ENCODE measurements at regions not wholly inside any gene's neighbourhood (a gene's known extent, or its start where the extent isn't known, plus 50 kb on each side); places are given as distances from the start of the nearest gene placed in this dataset.

DNA sequence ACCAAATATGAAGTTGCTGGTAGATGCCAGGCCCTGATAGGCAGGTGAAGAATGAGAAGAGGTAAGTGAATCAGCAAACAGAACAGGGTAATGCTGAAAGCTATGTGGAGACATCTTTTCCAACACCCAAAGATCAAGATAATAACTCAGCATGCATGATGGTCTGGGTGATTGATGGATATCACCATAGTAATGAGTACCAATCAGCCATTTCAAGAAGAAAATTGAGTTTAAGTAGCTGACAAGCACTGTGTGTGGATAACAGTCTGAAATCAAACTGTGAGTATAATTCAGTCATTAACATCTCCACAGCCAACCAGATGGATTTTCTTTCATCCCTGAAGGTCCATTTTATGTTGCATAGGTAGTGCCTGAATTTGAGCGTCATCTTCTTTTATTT lies 289.6 kb upstream of the SMIM31 start:
- no peaks in the 10 kb centered on the region for H3K79me2 ChIP-seq (ENCODE audit: insufficient read depth, low read length)
- Mint-ChIP-seq H3K4me1 (no peaks in the 10 kb centered on the region), H3K36me3 (no peaks in the 10 kb centered on the region), H3K4me3 (no peak overlapping the region), H3K9me3 (peaks cover 0 to 7% (median 1%) of the 10 kb centered on the region in 7 donors), H3K27me3 (ENCODE audit: low read depth in 3 of 3) (no peaks in the 10 kb centered on the region), H3K27ac (no peak overlapping the region)
- H3K4me2 ChIP-seq (replicated peaks; ENCODE audit: extremely low read depth, low read length, poor library complexity, severe bottlenecking), result no peak overlapping the region
- intact Hi-C loops (cut with micrococcal nuclease), result no loop called here
- H4K20me1 ChIP-seq (ENCODE audit: insufficient read depth, low read length), result no peaks in the 10 kb centered on the region
- H2AFZ ChIP-seq (ENCODE audit: insufficient read depth, low read depth, low read length, poor library complexity, severe bottlenecking), result no peak overlapping the region
- H3K4me3 ChIP-seq (replicated peaks in 1 of 3; ENCODE audit: low read depth in 2 of 3, low read length in 3 of 3), result no peak overlapping the region
- no peaks in the 10 kb centered on the region for H3K4me1 ChIP-seq (ENCODE audit: control insufficient read depth in 1 of 2, insufficient read depth in 2 of 2, low read length in 2 of 2)
- H3K36me3 ChIP-seq (replicated peaks in 1 of 2; ENCODE audit: control insufficient read depth in 1 of 2, insufficient read depth in 2 of 2, low read length in 2 of 2), result no peaks in the 10 kb centered on the region
- no peak overlapping the region for H3K9ac ChIP-seq (ENCODE audit: insufficient read depth, low read length, poor library complexity, severe bottlenecking)
- no peak for DNase-seq
- no peak overlapping the region for H3K27ac ChIP-seq (ENCODE audit: low read depth in 1 of 2, low read length in 2 of 2)
- peaks cover 4 to 5% of the 10 kb centered on the region in 2 donors for H3K9me3 ChIP-seq (replicated peaks in 1 of 2; ENCODE audit: control insufficient read depth in 1 of 2, insufficient read depth in 1 of 2, low read length in 2 of 2)
- no CpG with 5 or more reads among the region's 1 CpG for whole genome bisulfite sequencing (ENCODE audit: insufficient coverage)
- no peaks in the 10 kb centered on the region for H3K27me3 ChIP-seq (ENCODE audit: control insufficient read depth in 2 of 2, insufficient read depth in 2 of 2, low read length in 2 of 2)
- TF ChIP-seq, protein P1, sequence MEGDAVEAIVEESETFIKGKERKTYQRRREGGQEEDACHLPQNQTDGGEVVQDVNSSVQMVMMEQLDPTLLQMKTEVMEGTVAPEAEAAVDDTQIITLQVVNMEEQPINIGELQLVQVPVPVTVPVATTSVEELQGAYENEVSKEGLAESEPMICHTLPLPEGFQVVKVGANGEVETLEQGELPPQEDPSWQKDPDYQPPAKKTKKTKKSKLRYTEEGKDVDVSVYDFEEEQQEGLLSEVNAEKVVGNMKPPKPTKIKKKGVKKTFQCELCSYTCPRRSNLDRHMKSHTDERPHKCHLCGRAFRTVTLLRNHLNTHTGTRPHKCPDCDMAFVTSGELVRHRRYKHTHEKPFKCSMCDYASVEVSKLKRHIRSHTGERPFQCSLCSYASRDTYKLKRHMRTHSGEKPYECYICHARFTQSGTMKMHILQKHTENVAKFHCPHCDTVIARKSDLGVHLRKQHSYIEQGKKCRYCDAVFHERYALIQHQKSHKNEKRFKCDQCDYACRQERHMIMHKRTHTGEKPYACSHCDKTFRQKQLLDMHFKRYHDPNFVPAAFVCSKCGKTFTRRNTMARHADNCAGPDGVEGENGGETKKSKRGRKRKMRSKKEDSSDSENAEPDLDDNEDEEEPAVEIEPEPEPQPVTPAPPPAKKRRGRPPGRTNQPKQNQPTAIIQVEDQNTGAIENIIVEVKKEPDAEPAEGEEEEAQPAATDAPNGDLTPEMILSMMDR (IDR thresholded peaks at IDR 0.05), result no peak

DNA sequence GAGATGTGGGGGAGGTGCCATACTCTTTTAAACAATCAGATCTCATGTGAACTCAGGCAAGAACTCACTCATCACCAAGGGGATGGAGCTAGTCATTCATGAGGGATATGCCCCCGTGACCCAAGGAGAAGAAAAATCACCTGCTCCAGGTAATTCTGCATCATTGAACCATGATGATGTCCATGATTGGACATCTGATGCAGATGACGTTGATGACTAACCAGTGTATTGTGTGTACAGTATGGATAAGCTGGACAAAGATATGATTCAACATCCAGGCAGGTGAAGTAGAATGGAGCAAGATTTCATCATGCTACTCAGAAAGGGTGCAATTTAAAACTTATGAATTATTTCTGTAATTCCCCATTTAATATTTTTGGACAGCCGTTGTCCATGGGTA lies 286.4 kb upstream of the SMIM31 start:
- Histone ChIP-seq H3K4me2 (replicated peaks; ENCODE audit: extremely low read depth, low read length, poor library complexity, severe bottlenecking) (no peak overlapping the region), H3K9me3 (replicated peaks in 1 of 2; ENCODE audit: control insufficient read depth in 1 of 2, insufficient read depth in 1 of 2, low read length in 2 of 2) (no peaks in the 10 kb centered on the region), H3K27ac (ENCODE audit: low read depth in 1 of 2, low read length in 2 of 2) (no peak overlapping the region), H3K9ac (ENCODE audit: insufficient read depth, low read length, poor library complexity, severe bottlenecking) (no peak overlapping the region), H3K79me2 (ENCODE audit: insufficient read depth, low read length) (no peaks in the 10 kb centered on the region), H2AFZ (ENCODE audit: insufficient read depth, low read depth, low read length, poor library complexity, severe bottlenecking) (no peak overlapping the region), H3K4me1 (ENCODE audit: control insufficient read depth in 1 of 2, insufficient read depth in 2 of 2, low read length in 2 of 2) (no peaks in the 10 kb centered on the region), H3K4me3 (replicated peaks in 1 of 3; ENCODE audit: low read depth in 2 of 3, low read length in 3 of 3) (no peak overlapping the region), H3K27me3 (ENCODE audit: control insufficient read depth in 2 of 2, insufficient read depth in 2 of 2, low read length in 2 of 2) (no peaks in the 10 kb centered on the region), H3K36me3 (replicated peaks in 1 of 2; ENCODE audit: control insufficient read depth in 1 of 2, insufficient read depth in 2 of 2, low read length in 2 of 2) (no peaks in the 10 kb centered on the region), H4K20me1 (ENCODE audit: insufficient read depth, low read length) (no peaks in the 10 kb centered on the region)
- intact Hi-C loops (cut with micrococcal nuclease), result no loop called here
- DNase-seq, result no peak
- Mint-ChIP-seq H3K4me1 (no peaks in the 10 kb centered on the region), H3K4me3 (no peak overlapping the region), H3K27me3 (ENCODE audit: low read depth in 3 of 3) (no peaks in the 10 kb centered on the region), H3K36me3 (no peaks in the 10 kb centered on the region), H3K9me3 (peaks cover 0 to 1% (median 0%) of the 10 kb centered on the region in 7 donors), H3K27ac (peak overlapping the region in 1 of 7 donors; percentile 4)
- WGBS (ENCODE audit: insufficient coverage), result 92% methylated on average over 2 of the region's 3 CpGs
- TF ChIP-seq, protein P1 (IDR thresholded peaks at IDR 0.05), result no peak

Data from CD14-positive monocyte (primary cell).